Liver (tissue), 8 donors: ENCODE measurements at regions not wholly inside any gene's neighbourhood (a gene's known extent, or its start where the extent isn't known, plus 50 kb on each side); places are given as distances from the start of the nearest gene placed in this dataset.

Experiments used
- DNase-seq: peaks from one replicate; pipeline ENCODE4 v3.0.0-alpha.2; 2017; ENCODE audit warnings: low spot score
- H3K27ac ChIP-seq, 2 donors: one replicate each; pipeline ENCODE4 v1.7.0; 2013; ENCODE audit warnings: inconsistent platforms in 2 of 2, low read length in 2 of 2, control low read depth in 1 of 2, low read depth in 1 of 2, mild to moderate bottlenecking in 1 of 2
- H3K27me3 ChIP-seq, 4 donors: one replicate each; pipeline versions ENCODE4 v1.6.1 to v1.7.0; 2013; ENCODE audit warnings: low read length in 3 of 4, inconsistent platforms in 1 of 4, mild to moderate bottlenecking in 1 of 4, moderate library complexity in 1 of 4; ENCODE audit not compliant: control insufficient read depth in 4 of 4, insufficient read depth in 4 of 4
- H3K36me3 ChIP-seq, 4 donors: one replicate each; pipeline versions ENCODE4 v1.6.1 to v1.7.0; 2013; ENCODE audit warnings: low read length in 3 of 4, mild to moderate bottlenecking in 3 of 4, low read depth in 1 of 4, moderate library complexity in 1 of 4; ENCODE audit not compliant: control insufficient read depth in 4 of 4, insufficient read depth in 3 of 4
- H3K4me1 ChIP-seq, 4 donors: one replicate each; pipeline versions ENCODE4 v1.6.1 to v1.7.0; 2013; ENCODE audit warnings: low read length in 3 of 4, mild to moderate bottlenecking in 3 of 4, moderate library complexity in 1 of 4; ENCODE audit not compliant: control insufficient read depth in 4 of 4, insufficient read depth in 4 of 4
- H3K4me3 ChIP-seq, 3 donors: one replicate each; pipeline versions ENCODE4 v1.6.1 to v1.7.0; 2013; ENCODE audit warnings: low read length in 3 of 3, control low read depth in 1 of 3, low read depth in 1 of 3, mild to moderate bottlenecking in 1 of 3
- H3K9ac ChIP-seq, 2 donors: one replicate each; pipeline ENCODE4 v1.7.0; 2013; ENCODE audit warnings: low read length in 2 of 2, mild to moderate bottlenecking in 2 of 2, moderate library complexity in 2 of 2, control low read depth in 1 of 2, low read depth in 1 of 2
- H3K9me3 ChIP-seq, 4 donors: one replicate each; pipeline versions ENCODE4 v1.6.1 to v1.7.0; 2013; ENCODE audit warnings: low read length in 3 of 4; ENCODE audit not compliant: control insufficient read depth in 4 of 4
- EGR1 ChIP-seq, 2 donors: IDR thresholded peaks; 2 replicates each; pipeline ENCODE4 v1.6.1; 2016 to 2018; ENCODE audit warnings: antibody characterized with exemption in 2 of 2, low read depth in 2 of 2
- FOXA1 ChIP-seq: IDR thresholded peaks from 2 replicates; pipeline ENCODE4 v1.6.1; 2016; ENCODE audit warnings: antibody characterized with exemption
- FOXA2 ChIP-seq: IDR thresholded peaks from 2 replicates; pipeline ENCODE4 v1.6.1; 2016; ENCODE audit warnings: antibody characterized with exemption
- GABPA ChIP-seq, 2 donors: IDR thresholded peaks in 1 of 2; conservative IDR thresholded peaks in 1 of 2; 2 replicates each; pipeline ENCODE4 v1.6.1; 2016; ENCODE audit warnings: antibody characterized with exemption in 2 of 2, mild to moderate bottlenecking in 1 of 2, moderate library complexity in 1 of 2
- HNF4A ChIP-seq, 2 donors: conservative IDR thresholded peaks; 2 replicates each; pipeline ENCODE4 v1.6.1; 2016; ENCODE audit warnings: antibody characterized with exemption in 2 of 2, mild to moderate bottlenecking in 2 of 2
- HNF4G ChIP-seq: IDR thresholded peaks from 2 replicates; pipeline ENCODE4 v1.6.1; 2016; ENCODE audit warnings: antibody characterized with exemption
- JUND ChIP-seq, 2 donors: IDR thresholded peaks; 2 replicates each; pipeline ENCODE4 v1.6.1; 2016; ENCODE audit warnings: antibody characterized with exemption in 2 of 2
- NR2F2 ChIP-seq: IDR thresholded peaks from 2 replicates; pipeline ENCODE4 v1.6.1; 2016; ENCODE audit warnings: antibody characterized with exemption
- RAD21 ChIP-seq, 2 donors: IDR thresholded peaks; 2 replicates each; pipeline ENCODE4 v1.6.1; 2016; ENCODE audit warnings: antibody characterized with exemption in 2 of 2, mild to moderate bottlenecking in 2 of 2
- REST ChIP-seq: IDR thresholded peaks from 2 replicates; pipeline ENCODE4 v1.6.1; 2016; ENCODE audit warnings: antibody characterized with exemption, mild to moderate bottlenecking
- RXRA ChIP-seq, 2 donors: IDR thresholded peaks; 2 replicates each; pipeline ENCODE4 v1.6.1; 2017 to 2018; ENCODE audit warnings: antibody characterized with exemption in 2 of 2, mild to moderate bottlenecking in 1 of 2
- SP1 ChIP-seq: IDR thresholded peaks from 2 replicates; pipeline ENCODE4 v1.6.1; 2018; ENCODE audit warnings: antibody characterized with exemption, mild to moderate bottlenecking
- TAF1 ChIP-seq: conservative IDR thresholded peaks from 2 replicates; pipeline ENCODE4 v1.6.1; 2016; ENCODE audit warnings: antibody characterized with exemption, mild to moderate bottlenecking
- YY1 ChIP-seq: IDR thresholded peaks from 2 replicates; pipeline ENCODE4 v1.6.1; 2016; ENCODE audit warnings: antibody characterized with exemption, mild to moderate bottlenecking
- ZBTB33 ChIP-seq: IDR thresholded peaks from 2 replicates; pipeline ENCODE4 v1.6.1; 2016; ENCODE audit warnings: antibody characterized with exemption
- WGBS: extraction: QIAGEN DNeasy Blood & Tissue Kit; methylation state at CpG from one replicate; pipeline ENCODE4 v1.1.7; 2013; 5-methylcytosine and 5-hydroxymethylcytosine counted together
- TF ChIP-seq, protein P1 (sequence below): fragments of 150-350 bp; IDR thresholded peaks from 2 replicates; pipeline ENCODE4 v1.5.1; 2017; ENCODE audit warnings: improper control_type of control experiment, low read depth, low read length; ENCODE audit not compliant: missing input control
- TF ChIP-seq, protein P2 (sequence below): IDR thresholded peaks from 2 replicates; pipeline ENCODE4 v1.6.1; 2016; ENCODE audit warnings: antibody characterized with exemption
- donor health status: healthy.
- donor health status: healthy.
- donor health status: healthy.
- donor health status: healthy.
- donor health status: healthy.

GRCh38 chr11:17138562-17138961 lies 61.1 kb upstream of the RPS13 start:
- H3K4me3 ChIP-seq: no peak overlapping the region
- no peaks in the 10 kb centered on the region for H3K27me3 ChIP-seq
- WGBS: 93% methylated on average over 4 of the region's 4 CpGs
- no peak overlapping the region for H3K9ac ChIP-seq
- TF ChIP-seq ZBTB33: no peak
- no peak for TF ChIP-seq RAD21 (IDR thresholded peaks at IDR 0.05)
- no peak for TF ChIP-seq HNF4A (conservative IDR thresholded peaks at IDR 0.05)
- no peak for TF ChIP-seq EGR1 (IDR thresholded peaks at IDR 0.05; ENCODE audit: low read depth in 2 of 2)
- no peak for TF ChIP-seq REST
- no peak for TF ChIP-seq SP1
- TF ChIP-seq NR2F2: no peak
- TF ChIP-seq FOXA2: no peak
- TF ChIP-seq RXRA (IDR thresholded peaks at IDR 0.05): no peak
- TF ChIP-seq, protein P1, sequence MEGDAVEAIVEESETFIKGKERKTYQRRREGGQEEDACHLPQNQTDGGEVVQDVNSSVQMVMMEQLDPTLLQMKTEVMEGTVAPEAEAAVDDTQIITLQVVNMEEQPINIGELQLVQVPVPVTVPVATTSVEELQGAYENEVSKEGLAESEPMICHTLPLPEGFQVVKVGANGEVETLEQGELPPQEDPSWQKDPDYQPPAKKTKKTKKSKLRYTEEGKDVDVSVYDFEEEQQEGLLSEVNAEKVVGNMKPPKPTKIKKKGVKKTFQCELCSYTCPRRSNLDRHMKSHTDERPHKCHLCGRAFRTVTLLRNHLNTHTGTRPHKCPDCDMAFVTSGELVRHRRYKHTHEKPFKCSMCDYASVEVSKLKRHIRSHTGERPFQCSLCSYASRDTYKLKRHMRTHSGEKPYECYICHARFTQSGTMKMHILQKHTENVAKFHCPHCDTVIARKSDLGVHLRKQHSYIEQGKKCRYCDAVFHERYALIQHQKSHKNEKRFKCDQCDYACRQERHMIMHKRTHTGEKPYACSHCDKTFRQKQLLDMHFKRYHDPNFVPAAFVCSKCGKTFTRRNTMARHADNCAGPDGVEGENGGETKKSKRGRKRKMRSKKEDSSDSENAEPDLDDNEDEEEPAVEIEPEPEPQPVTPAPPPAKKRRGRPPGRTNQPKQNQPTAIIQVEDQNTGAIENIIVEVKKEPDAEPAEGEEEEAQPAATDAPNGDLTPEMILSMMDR: no peak
- no peak for TF ChIP-seq JUND (IDR thresholded peaks at IDR 0.05)
- TF ChIP-seq HNF4G: no peak
- TF ChIP-seq, protein P2, sequence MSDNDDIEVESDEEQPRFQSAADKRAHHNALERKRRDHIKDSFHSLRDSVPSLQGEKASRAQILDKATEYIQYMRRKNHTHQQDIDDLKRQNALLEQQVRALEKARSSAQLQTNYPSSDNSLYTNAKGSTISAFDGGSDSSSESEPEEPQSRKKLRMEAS: no peak
- TF ChIP-seq TAF1: no peak
- TF ChIP-seq FOXA1: no peak
- TF ChIP-seq GABPA (IDR thresholded peaks at IDR 0.05 in 1 of 2, conservative IDR thresholded peaks at IDR 0.05 in 1 of 2): no peak
- TF ChIP-seq YY1: no peak
- H3K9me3 ChIP-seq: no peaks in the 10 kb centered on the region
- no peaks in the 10 kb centered on the region for H3K4me1 ChIP-seq
- peaks cover 0 to 26% (median 14%) of the 10 kb centered on the region in 4 donors for H3K36me3 ChIP-seq
- no peak overlapping the region for H3K27ac ChIP-seq
- DNase-seq: no peak
